ENCODE measurements at regions not wholly inside any gene's neighbourhood (a gene's known extent, or its start where the extent isn't known, plus 50 kb on each side); places are given as distances from the start of the nearest gene placed in this dataset.

DNA sequence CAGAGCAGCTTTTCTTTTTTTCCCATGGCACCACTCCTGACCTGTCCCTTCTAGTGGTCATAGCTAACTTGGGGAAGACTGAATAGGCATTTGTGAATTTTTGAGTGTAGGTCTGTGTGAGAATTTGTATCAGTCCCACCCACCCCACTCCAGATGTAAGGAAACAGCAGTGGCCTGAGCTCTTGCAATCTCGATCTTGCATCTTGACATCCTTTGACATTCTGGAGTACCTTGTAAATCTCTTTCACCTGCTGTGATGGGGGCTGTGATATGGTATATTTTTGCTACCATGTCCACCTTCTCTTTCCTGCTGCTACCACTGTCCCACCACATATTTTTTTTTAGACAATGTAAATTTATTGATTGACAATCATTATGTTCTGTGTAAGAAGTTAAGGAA is 289.3 kb downstream of the MAP2K6 start:
- no peaks in the 10 kb centered on the region for H3K36me3 ChIP-seq
- H3K4me1 ChIP-seq (ENCODE audit: control insufficient read depth in 1 of 2, low read depth in 2 of 2): no peaks in the 10 kb centered on the region
- no peak for DNase-seq (ENCODE audit: low spot score)
- H3K9me3 ChIP-seq: no peaks in the 10 kb centered on the region
- no peak for ATAC-seq (ENCODE audit: insufficient number of reproducible peaks, low FRiP score, low read depth)
- H3K27me3 ChIP-seq (replicated peaks; ENCODE audit: insufficient read depth): no peaks in the 10 kb centered on the region
- H3K4me3 ChIP-seq: no peak overlapping the region
- no peak overlapping the region for H3K27ac ChIP-seq
- TF ChIP-seq, protein P1, sequence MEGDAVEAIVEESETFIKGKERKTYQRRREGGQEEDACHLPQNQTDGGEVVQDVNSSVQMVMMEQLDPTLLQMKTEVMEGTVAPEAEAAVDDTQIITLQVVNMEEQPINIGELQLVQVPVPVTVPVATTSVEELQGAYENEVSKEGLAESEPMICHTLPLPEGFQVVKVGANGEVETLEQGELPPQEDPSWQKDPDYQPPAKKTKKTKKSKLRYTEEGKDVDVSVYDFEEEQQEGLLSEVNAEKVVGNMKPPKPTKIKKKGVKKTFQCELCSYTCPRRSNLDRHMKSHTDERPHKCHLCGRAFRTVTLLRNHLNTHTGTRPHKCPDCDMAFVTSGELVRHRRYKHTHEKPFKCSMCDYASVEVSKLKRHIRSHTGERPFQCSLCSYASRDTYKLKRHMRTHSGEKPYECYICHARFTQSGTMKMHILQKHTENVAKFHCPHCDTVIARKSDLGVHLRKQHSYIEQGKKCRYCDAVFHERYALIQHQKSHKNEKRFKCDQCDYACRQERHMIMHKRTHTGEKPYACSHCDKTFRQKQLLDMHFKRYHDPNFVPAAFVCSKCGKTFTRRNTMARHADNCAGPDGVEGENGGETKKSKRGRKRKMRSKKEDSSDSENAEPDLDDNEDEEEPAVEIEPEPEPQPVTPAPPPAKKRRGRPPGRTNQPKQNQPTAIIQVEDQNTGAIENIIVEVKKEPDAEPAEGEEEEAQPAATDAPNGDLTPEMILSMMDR (IDR thresholded peaks at IDR 0.05): no peak

DNA sequence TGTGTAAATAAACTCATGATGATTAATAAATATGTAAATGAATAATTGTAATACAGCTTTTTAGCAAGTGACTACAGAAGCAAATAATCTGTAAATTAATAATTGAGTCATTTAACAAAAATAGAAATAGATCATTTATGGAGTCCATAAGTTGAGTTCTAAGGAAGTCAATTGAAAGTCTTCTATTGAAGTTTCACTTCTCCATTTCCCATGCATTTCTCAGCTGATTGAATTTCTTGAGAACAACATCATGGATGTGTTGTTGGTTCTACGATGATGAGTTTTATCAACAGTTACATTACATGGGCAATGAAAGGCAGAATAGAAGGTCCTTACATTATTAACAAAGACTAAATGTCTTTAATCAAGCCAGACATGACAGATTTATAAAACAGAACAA is 290.4 kb downstream of the MAP2K6 start:
- Histone ChIP-seq H3K27ac (no peak overlapping the region), H3K9me3 (no peaks in the 10 kb centered on the region), H3K27me3 (replicated peaks; ENCODE audit: insufficient read depth) (no peaks in the 10 kb centered on the region), H3K36me3 (no peaks in the 10 kb centered on the region), H3K4me3 (no peak overlapping the region), H3K4me1 (ENCODE audit: control insufficient read depth in 1 of 2, low read depth in 2 of 2) (no peaks in the 10 kb centered on the region)
- ATAC-seq (ENCODE audit: insufficient number of reproducible peaks, low FRiP score, low read depth) (no peak), DNase-seq (ENCODE audit: low spot score) (no peak)
- TF ChIP-seq, protein P1 (IDR thresholded peaks at IDR 0.05): no peak

DNA sequence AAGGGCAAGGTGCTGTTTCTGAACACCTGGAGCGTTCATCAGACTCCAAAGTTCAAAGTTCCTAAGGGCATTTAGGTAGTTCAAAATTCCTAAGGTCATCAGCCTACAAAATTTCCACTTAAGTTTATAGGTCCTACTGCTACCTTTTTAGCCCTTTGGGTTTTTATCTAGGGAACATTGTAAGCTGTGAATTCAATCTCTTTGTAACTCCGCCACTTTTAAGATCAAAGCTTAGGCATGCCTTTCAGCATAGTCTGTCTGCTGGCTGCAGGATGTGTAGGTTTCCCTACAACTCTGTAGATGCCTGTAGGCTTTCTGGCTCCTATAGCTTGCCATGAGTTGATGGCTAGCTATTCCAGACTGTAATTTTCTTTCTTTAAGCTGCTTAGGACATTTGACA is 291.6 kb downstream of the MAP2K6 start:
- H3K9me3 ChIP-seq: no peaks in the 10 kb centered on the region
- no peaks in the 10 kb centered on the region for H3K27me3 ChIP-seq (replicated peaks; ENCODE audit: insufficient read depth)
- TF ChIP-seq, protein P1 (IDR thresholded peaks at IDR 0.05): no peak
- no peak overlapping the region for H3K4me3 ChIP-seq
- H3K27ac ChIP-seq: no peak overlapping the region
- no peaks in the 10 kb centered on the region for H3K36me3 ChIP-seq
- DNase-seq (ENCODE audit: low spot score) (no peak), ATAC-seq (ENCODE audit: insufficient number of reproducible peaks, low FRiP score, low read depth) (no peak)
- H3K4me1 ChIP-seq (ENCODE audit: control insufficient read depth in 1 of 2, low read depth in 2 of 2): no peaks in the 10 kb centered on the region

DNA sequence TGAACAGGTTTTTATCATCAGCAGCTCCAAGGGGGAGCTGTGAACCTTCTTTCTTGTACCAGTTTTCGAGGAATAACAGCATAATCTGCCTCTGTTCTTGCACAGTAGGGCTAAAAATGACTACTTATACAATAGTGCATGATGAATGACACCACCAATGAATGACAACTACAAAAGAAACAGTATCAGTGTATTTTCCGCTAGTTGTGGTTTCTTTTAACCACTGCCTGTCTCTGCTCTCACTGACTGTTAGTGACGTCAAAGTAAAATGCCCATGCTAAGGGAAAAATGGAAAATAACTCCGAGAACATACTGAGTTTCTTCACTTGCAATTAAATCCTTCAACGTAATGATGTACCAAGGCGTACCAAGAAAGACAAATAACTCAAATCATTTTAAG is 294.9 kb downstream of the MAP2K6 start:
- Histone ChIP-seq H3K9me3 (no peaks in the 10 kb centered on the region), H3K27me3 (replicated peaks; ENCODE audit: insufficient read depth) (no peaks in the 10 kb centered on the region), H3K4me3 (no peak overlapping the region), H3K4me1 (ENCODE audit: control insufficient read depth in 1 of 2, low read depth in 2 of 2) (no peaks in the 10 kb centered on the region), H3K36me3 (no peaks in the 10 kb centered on the region), H3K27ac (no peak overlapping the region)
- TF ChIP-seq, protein P1 (IDR thresholded peaks at IDR 0.05): no peak
- ATAC-seq (ENCODE audit: insufficient number of reproducible peaks, low FRiP score, low read depth): no peak
- DNase-seq (ENCODE audit: low spot score): no peak

DNA sequence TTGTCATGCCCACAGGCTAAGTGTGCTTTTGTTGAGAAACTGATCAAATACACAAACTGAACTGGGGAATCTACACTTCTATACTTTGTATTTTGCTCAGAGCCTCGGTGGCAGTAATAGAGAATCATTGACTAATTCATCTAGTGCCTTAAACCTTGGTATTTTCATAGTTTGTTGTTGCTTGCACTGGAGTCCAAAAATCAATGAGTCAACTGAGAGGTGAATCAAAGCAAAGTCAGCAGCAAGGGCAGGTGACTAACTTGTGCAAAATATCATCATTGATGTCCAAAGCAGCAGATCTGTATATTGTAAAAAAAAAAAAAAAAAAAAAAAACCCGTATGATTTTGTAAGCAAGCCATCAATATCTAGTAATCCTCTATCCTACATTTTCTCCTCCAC is 296.4 kb downstream of the MAP2K6 start:
- H3K4me1 ChIP-seq (ENCODE audit: control insufficient read depth in 1 of 2, low read depth in 2 of 2): no peaks in the 10 kb centered on the region
- TF ChIP-seq, protein P1 (IDR thresholded peaks at IDR 0.05): no peak
- H3K27ac ChIP-seq: no peak overlapping the region
- no peak overlapping the region for H3K4me3 ChIP-seq
- H3K27me3 ChIP-seq (replicated peaks; ENCODE audit: insufficient read depth): no peaks in the 10 kb centered on the region
- no peaks in the 10 kb centered on the region for H3K9me3 ChIP-seq
- no peak for DNase-seq (ENCODE audit: low spot score)
- no peaks in the 10 kb centered on the region for H3K36me3 ChIP-seq
- ATAC-seq (ENCODE audit: insufficient number of reproducible peaks, low FRiP score, low read depth): no peak

Data from thoracic aorta (tissue), 2 donors.